Glutamatergic neuron (in vitro differentiated cells): ENCODE measurements at regions not wholly inside any gene's neighbourhood (a gene's known extent, or its start where the extent isn't known, plus 50 kb on each side); places are given as distances from the start of the nearest gene placed in this dataset.

Source experiments
- DNase-seq: peaks from one replicate; pipeline ENCODE4 v3.0.0; 2022
- H3K27ac Mint-ChIP-seq: one replicate; pipeline ENCODE4 v1.8.0; 2020; ENCODE audit warnings: mild to moderate bottlenecking, mixed read lengths, inconsistent platforms; ENCODE audit not compliant: unreplicated experiment
- H3K27me3 Mint-ChIP-seq: one replicate; pipeline ENCODE4 v1.8.0; 2020; ENCODE audit warnings: mild to moderate bottlenecking, moderate library complexity, mixed read lengths, inconsistent platforms; ENCODE audit not compliant: unreplicated experiment
- H3K36me3 Mint-ChIP-seq: one replicate; pipeline ENCODE4 v1.8.0; 2020; ENCODE audit warnings: mild to moderate bottlenecking, mixed read lengths, inconsistent platforms; ENCODE audit not compliant: unreplicated experiment
- H3K4me1 Mint-ChIP-seq: one replicate; pipeline ENCODE4 v1.8.0; 2020; ENCODE audit warnings: mild to moderate bottlenecking, low read depth, mixed read lengths, inconsistent platforms; ENCODE audit not compliant: unreplicated experiment
- H3K4me3 Mint-ChIP-seq: one replicate; pipeline ENCODE4 v1.8.0; 2020; ENCODE audit warnings: mild to moderate bottlenecking, mixed read lengths, inconsistent platforms; ENCODE audit not compliant: unreplicated experiment
- H3K9me3 Mint-ChIP-seq: one replicate; pipeline ENCODE4 v1.8.0; 2020; ENCODE audit warnings: mild to moderate bottlenecking, moderate library complexity, mixed read lengths, inconsistent platforms; ENCODE audit not compliant: unreplicated experiment
- CTCF ChIP-seq: fragments of 200-600 bp; sonication (generic); IDR thresholded peaks from one replicate; pipeline ENCODE4 v1.5.0; 2021; ENCODE audit not compliant: partially characterized antibody, unreplicated experiment

GRCh38 chr12:24223926-24224325, 274.5 kb upstream of the SOX5 start:
- TF ChIP-seq CTCF, result no peak
- peaks cover 2% of the 10 kb centered on the region for H3K9me3 Mint-ChIP-seq
- H3K27ac Mint-ChIP-seq, result peak overlapping the region; percentile 57
- peak; percentile 16 for DNase-seq
- no peaks in the 10 kb centered on the region for H3K36me3 Mint-ChIP-seq
- H3K4me3 Mint-ChIP-seq, result peak overlapping the region; percentile 11
- H3K27me3 Mint-ChIP-seq, result peaks cover 2% of the 10 kb centered on the region
- H3K4me1 Mint-ChIP-seq, result peaks cover 30% of the 10 kb centered on the region

- Mint-ChIP-seq H3K27ac (no peak overlapping the region), H3K36me3 (no peaks in the 10 kb centered on the region), H3K4me3 (no peak overlapping the region), H3K27me3 (peaks cover 2% of the 10 kb centered on the region), H3K9me3 (no peaks in the 10 kb centered on the region), H3K4me1 (peaks cover 20% of the 10 kb centered on the region)
- no peak for TF ChIP-seq CTCF
- DNase-seq, result no peak
Observed at GRCh38 chr12:24222968-24223367, 273.5 kb upstream of the SOX5 start.

- Mint-ChIP-seq H3K27me3 (no peaks in the 10 kb centered on the region), H3K4me3 (no peak overlapping the region), H3K9me3 (no peaks in the 10 kb centered on the region), H3K36me3 (peaks cover 5% of the 10 kb centered on the region), H3K4me1 (no peaks in the 10 kb centered on the region), H3K27ac (no peak overlapping the region)
- TF ChIP-seq CTCF, result no peak
- no peak for DNase-seq
Observed at GRCh38 chr12:24212496-24212895, 263.0 kb upstream of the SOX5 start.

- H3K4me1 Mint-ChIP-seq, result peaks cover 10% of the 10 kb centered on the region
- no peak overlapping the region for H3K27ac Mint-ChIP-seq
- H3K36me3 Mint-ChIP-seq, result peaks cover 5% of the 10 kb centered on the region
- H3K9me3 Mint-ChIP-seq, result no peaks in the 10 kb centered on the region
- no peak overlapping the region for H3K4me3 Mint-ChIP-seq
- no peaks in the 10 kb centered on the region for H3K27me3 Mint-ChIP-seq
- no peak for DNase-seq
- TF ChIP-seq CTCF, result no peak
Observed at GRCh38 chr12:24206621-24207020, 257.2 kb upstream of the SOX5 start.

GRCh38 chr12:24201258-24201970, 251.9 kb upstream of the SOX5 start:
- H3K9me3 Mint-ChIP-seq, result no peaks in the 10 kb centered on the region
- no peak for TF ChIP-seq CTCF
- H3K36me3 Mint-ChIP-seq, result peaks cover 5% of the 10 kb centered on the region
- no peaks in the 10 kb centered on the region for H3K27me3 Mint-ChIP-seq
- H3K4me1 Mint-ChIP-seq, result peaks cover 7% of the 10 kb centered on the region
- DNase-seq, result no peak
- no peak overlapping the region for H3K4me3 Mint-ChIP-seq
- no peak overlapping the region for H3K27ac Mint-ChIP-seq
